Colon (tissue), 2 donors: ENCODE measurements at regions not wholly inside any gene's neighbourhood (a gene's known extent, or its start where the extent isn't known, plus 50 kb on each side); places are given as distances from the start of the nearest gene placed in this dataset.
"Not testable (repeated sequence)": the region's sequence is repeated elsewhere in the genome, so short reads cannot be mapped to it uniquely, and the experiment has no call there.

ENCODE experiments used
- FAIRE-seq: peaks from 2 replicates; lab custom pipeline; 2012; peaks lifted over from hg19 to GRCh38; lab: Jason Lieb, UNC
- donor health status: control.
- donor health status: control.

GRCh38 chr5:86546044-86546443 lies 71.7 kb upstream of the COX7C start:
- no peak for FAIRE-seq

GRCh38 chr5:86546582-86546981 lies 71.2 kb upstream of the COX7C start:
- FAIRE-seq, result no peak

GRCh38 chr5:86554638-86555037 lies 63.1 kb upstream of the COX7C start:
- no peak for FAIRE-seq

GRCh38 chr5:86557920-86558319 lies 59.8 kb upstream of the COX7C start:
- no peak for FAIRE-seq

GRCh38 chr5:86565197-86565789 lies 52.4 kb upstream of the COX7C start:
- FAIRE-seq, result no peak

- not testable (repeated sequence) for FAIRE-seq
These were observed 51.7 kb upstream of the COX7C start for GRCh38 chr5:86566030-86566429.
